Spleen (tissue), 7 donors: ENCODE measurements at regions not wholly inside any gene's neighbourhood (a gene's known extent, or its start where the extent isn't known, plus 50 kb on each side); places are given as distances from the start of the nearest gene placed in this dataset.
"Not testable (repeated sequence)": the region's sequence is repeated elsewhere in the genome, so short reads cannot be mapped to it uniquely, and the experiment has no call there.

ENCODE experiments used
- POLR2A ChIP-seq, 3 donors: fragments of 450-650 bp; IDR thresholded peaks; one replicate each; pipeline ENCODE4 v1.5.1; 2017; ENCODE audit warnings: antibody characterized with exemption in 3 of 3, mild to moderate bottlenecking in 1 of 3
- TF ChIP-seq, protein P1 (sequence below), 11 experiments: fragments of 200-600 bp in 7 of 11; fragments of 450-650 bp in 4 of 11; sonication (generic) in 4 of 11; IDR thresholded peaks in 8 of 11; conservative IDR thresholded peaks in 3 of 11; 1 replicate in 7 of 11; 2 replicates in 4 of 11; pipeline versions ENCODE4 v1.4.0 to v1.8.0; 2016 to 2021; ENCODE audit warnings: antibody characterized with exemption in 11 of 11, inconsistent platforms in 4 of 11, mild to moderate bottlenecking in 1 of 11
- donor health status: DM: no; HTN: no; CAD: no; lungs with moderate emphysema.
- donor health status: DM: no; HTN: no; CAD: no.
- donor health status: DM: no; HTN: no; CAD: no.

DNA sequence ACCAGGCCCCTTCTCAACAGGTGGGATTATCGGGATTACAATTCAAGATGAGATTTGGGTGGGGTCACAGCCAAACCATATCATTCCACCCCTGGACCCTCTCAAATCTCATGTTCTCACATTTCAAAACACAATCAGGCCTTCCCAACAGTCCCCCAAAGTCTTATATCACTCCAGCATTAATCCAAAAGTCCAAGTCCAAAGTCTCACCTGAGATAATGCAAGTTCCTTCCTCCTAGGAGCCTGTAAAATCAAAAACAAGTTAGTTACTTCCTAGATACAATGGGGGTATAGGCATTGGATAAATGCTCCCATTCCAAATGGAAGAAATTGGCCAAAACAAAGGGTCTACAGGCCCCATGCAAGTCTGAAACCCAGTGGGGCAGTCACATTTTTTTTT lies 111.1 kb upstream of the FAM9C start:
- TF ChIP-seq, protein P1, sequence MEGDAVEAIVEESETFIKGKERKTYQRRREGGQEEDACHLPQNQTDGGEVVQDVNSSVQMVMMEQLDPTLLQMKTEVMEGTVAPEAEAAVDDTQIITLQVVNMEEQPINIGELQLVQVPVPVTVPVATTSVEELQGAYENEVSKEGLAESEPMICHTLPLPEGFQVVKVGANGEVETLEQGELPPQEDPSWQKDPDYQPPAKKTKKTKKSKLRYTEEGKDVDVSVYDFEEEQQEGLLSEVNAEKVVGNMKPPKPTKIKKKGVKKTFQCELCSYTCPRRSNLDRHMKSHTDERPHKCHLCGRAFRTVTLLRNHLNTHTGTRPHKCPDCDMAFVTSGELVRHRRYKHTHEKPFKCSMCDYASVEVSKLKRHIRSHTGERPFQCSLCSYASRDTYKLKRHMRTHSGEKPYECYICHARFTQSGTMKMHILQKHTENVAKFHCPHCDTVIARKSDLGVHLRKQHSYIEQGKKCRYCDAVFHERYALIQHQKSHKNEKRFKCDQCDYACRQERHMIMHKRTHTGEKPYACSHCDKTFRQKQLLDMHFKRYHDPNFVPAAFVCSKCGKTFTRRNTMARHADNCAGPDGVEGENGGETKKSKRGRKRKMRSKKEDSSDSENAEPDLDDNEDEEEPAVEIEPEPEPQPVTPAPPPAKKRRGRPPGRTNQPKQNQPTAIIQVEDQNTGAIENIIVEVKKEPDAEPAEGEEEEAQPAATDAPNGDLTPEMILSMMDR (IDR thresholded peaks at IDR 0.05 in 8 of 11, conservative IDR thresholded peaks at IDR 0.05 in 3 of 11) = not testable (repeated sequence)
- not testable (repeated sequence) for TF ChIP-seq POLR2A (IDR thresholded peaks at IDR 0.05)
